Ramos (cell line): ENCODE measurements at regions not wholly inside any gene's neighbourhood (a gene's known extent, or its start where the extent isn't known, plus 50 kb on each side); places are given as distances from the start of the nearest gene placed in this dataset.

Experiments
- in situ Hi-C: fragments of 300-500 bp; cut with MboI; formaldehyde crosslinking; loops from one replicate; pipeline ENCODE4 v1.14.3; 2022; ENCODE audit warnings: low sequenced_read_pairs; ENCODE audit not compliant: unreplicated experiment

GRCh38 chr20:50398064-50398463, 112.1 kb upstream of the PTPN1 start:
- in situ Hi-C loops = no loop called here

DNA sequence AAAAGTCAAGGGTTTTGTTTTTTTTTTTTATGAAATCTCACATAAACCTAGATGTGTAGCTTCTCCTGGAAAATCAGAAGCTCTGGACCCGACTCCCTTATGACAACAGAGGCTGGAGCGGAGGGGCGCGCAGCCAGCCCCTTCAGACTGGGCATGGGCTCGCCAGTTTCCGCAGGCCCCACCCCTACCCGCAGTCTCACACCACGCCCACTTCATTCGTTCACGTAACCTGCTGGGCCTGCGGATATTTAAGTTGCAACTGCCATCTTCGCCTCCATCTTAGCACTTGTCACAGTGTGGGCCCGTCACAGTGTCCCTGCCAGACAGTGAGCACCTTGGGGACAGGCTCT, 111.7 kb upstream of the PTPN1 start:
- in situ Hi-C loops = no loop called here

GRCh38 chr20:50398821-50399554, 111.2 kb upstream of the PTPN1 start:
- in situ Hi-C loops = no loop called here

DNA sequence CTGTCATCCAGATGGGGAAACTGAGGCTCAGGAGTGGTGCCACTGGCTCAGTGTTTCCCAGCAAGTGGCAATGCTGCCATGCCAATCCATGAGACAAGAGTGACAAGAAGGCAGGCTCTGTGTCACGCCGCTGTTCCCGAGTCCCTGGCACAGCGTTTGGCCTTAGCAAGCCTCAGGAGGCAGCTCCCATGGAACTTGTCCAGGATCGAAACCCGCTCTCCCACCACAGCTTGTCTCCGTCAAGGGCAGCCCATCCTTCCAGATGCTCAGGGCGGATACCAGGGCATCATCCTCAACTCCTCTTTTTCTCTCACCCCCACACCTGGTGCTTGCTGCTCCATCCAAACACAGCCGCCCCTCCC, 110.6 kb upstream of the PTPN1 start:
- in situ Hi-C loops = no loop called here

DNA sequence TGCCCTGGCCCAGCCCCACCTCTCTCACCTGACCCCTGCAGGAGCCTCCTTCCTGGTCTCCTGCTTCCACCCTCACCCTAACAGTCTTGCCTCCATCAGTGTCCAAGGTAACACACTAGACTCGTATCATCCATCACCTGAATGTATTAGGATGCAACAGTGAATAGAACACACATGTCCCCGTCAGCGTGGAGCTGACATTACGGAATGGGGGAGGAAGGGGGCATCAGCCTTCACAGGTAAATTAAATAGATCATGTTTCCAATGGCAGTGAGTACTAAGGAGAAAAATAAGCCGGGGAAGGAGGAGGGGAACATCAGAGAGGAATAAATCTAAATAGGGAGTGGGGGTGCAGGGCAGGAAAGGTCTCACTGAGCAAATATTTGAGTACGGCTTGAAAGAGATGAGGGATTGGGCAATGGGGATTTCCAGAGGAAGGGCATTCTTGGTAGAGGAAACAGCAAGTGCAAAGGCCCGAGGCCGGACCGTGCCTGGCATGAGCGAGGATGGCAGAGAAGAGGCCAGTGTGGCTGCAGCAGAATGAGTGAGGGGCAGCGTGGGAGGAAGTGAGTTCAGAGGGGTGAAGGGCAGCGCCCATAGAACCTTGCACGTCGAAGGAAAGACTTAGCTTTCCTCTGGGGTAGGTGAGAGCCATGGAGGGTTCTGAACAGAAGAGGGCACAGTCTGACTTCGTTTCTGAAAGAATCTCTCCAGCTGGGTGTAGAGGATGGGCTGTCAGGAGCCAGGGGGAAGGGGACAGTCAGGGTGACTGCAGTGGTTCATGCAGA, 110.1 kb upstream of the PTPN1 start:
- in situ Hi-C loops = no loop called here

DNA sequence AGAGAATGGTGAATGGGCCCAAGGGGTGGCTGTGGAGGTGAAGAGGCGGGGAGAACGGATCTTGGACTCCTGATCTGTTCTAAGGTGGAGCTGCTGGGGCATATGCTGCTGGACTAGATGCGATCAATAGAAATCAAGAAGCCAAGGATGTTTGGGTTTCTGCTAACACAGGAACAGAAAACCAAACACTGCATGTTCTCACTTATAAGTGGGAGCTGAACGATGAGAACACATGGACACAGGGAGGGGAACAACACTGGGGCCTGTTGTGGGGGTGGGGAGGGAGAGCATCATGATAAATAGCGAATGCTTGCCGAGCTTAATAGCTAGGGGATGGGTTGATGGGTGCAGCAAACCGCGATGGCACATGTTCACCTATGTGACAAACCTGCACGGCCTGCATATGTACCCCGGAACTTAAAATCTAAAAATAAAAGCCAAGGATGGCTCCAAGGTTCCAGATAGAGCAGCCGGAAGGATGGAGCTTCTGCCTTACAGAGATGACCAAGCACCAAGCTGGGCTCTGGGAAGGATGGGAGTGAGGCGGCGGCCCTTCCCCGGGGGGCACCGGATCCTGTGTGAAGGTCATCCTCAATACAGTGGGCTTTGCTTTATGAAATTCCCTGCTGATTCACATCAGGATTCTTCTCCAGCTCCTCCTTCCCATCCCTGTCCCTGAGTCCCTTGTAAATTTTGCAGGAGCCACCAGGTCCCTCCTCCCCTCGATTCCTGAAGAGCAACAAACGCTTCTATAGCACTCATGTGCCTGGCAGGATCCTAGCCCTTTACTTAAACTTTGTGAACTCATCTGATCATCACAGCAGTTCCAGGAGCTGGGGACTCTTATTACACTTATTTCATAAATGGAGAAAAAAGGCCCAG, 109.2 kb upstream of the PTPN1 start:
- in situ Hi-C loops = no loop called here

DNA sequence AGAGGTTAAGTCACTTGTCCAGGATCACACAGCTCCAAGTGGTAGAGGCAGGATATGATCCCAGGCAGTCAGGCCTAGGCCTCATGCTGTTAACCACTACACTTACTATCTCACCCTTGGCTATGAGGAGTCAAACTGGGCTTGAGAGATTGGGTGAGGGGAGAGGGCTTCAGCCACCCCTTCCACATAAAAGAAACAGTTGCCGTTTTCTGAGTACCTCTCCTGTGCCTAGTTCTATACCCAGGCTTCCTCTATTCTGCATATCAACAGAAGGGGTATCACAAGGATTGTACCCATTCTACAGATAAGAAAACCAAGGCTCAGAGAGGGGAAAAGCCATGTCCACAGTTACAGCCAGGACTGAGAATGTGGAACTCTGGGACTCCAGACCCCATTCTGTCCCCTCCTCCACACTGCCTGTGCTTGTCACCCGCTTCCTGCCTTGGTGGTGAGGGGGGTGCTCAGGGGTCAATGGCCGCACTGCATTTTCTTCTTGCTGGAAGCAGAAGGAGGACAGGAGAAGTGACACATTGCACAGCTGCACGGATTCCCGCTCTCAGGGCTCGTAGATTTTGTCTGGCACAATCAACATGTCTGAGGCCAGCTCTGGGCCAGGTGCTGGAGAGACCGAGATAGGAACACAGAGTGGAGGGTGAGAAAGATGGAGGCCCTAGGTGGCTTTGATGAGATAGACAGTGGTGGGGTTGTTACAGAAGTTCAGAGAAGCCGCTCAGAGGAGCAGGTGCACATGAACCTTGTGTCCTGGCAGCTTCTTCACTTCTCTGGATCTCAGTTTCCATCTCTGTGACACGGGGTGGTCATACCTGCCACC, 108.4 kb upstream of the PTPN1 start:
- in situ Hi-C loops = no loop called here

- in situ Hi-C loops = no loop called here
Observed at GRCh38 chr20:50403565-50404418, 106.4 kb upstream of the PTPN1 start.

DNA sequence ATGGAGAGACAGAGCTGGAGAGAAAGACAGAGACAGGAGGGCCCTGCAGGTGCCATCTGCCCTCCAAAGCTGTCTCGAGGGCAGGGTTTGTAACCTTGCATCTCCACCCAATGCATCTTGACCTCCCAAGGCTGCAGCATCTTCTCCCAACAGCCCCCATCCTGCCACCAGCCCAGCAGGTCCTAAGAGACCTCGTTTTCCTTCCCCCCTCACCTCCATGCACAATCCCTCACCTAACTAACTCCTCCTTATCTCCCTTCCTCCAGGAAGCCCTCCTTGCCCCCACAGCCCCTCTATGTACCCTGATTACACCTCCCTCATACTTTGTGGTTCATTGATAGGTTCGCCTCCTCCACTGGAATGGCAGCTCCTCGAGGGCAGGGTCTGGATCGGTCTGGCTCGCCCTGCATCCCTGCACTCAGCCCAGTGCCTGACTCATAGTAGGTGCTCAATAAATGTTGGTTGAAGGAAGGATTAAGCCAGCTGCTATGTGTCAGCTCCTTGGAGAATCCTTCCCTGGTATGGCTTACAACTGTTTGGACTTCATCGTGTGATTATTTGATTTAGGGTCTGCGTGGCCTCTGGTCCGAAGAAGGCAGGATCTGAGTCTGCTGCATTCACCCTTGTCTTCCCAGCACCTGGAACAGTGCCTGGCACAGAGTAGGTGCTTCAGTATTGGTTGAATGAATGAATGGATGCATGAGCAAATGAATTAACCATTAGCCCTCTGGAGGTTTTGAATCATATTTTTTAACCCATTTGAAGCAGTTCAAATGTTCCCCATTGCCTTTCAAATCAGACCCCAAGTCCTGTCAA, 105.6 kb upstream of the PTPN1 start:
- in situ Hi-C loops = no loop called here

- in situ Hi-C loops = no loop called here
Observed at GRCh38 chr20:50405235-50405914, 104.8 kb upstream of the PTPN1 start.

- in situ Hi-C loops = no loop called here
Observed at GRCh38 chr20:50405915-50406609, 104.1 kb upstream of the PTPN1 start.

DNA sequence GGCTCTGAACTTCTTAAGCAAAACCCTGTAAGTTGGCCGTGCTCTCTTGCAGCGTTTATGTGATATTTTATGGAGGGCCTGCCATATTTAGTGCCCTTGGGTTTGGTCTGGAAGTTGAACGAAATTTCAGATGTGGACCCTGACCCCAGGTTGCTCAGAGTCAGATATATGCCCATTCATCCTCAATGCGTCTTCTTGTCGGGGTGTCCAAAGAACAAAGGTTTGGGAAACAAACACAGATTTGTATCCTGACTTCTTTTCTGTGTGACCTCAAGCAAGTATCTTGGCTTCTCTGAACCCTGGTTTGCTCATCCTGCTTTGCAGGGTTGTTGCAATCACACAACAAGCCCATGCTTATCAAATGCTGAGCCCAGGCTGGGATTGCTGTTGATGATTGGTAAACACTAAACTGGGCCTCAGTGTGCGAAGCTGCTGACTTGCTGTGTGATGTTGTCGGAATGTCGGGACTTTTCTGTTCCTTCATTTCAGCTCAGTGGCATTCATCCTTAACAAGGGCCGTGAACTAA, 103.5 kb upstream of the PTPN1 start:
- in situ Hi-C loops = no loop called here

- in situ Hi-C loops = no loop called here
Observed at GRCh38 chr20:50408526-50409364, 101.4 kb upstream of the PTPN1 start.

DNA sequence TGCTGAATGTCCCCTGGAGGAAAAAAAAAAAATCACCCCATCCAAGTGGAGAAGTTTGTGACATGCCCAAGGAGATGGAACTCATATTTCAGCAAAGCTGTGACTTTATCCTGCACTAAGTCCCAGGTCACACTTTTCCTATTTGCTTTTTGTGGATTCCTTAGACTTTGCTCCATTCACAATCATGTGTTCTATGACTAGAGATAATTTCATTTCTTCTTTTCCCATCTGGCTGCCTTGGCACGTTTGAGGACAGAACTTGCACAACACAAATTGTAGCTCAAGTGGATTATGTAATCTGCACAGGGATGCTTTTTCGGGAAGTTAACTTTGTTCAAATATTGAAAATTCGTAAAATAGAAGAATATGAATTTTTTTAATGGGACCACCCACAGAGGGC, 100.7 kb upstream of the PTPN1 start:
- in situ Hi-C loops = no loop called here

- in situ Hi-C loops = no loop called here
Observed at GRCh38 chr20:50410343-50410742, 99.8 kb upstream of the PTPN1 start.

GRCh38 chr20:50412069-50412468, 98.1 kb upstream of the PTPN1 start:
- in situ Hi-C loops = no loop called here
